WI38 (cell line): ENCODE measurements at regions not wholly inside any gene's neighbourhood (a gene's known extent, or its start where the extent isn't known, plus 50 kb on each side); places are given as distances from the start of the nearest gene placed in this dataset.

Source experiments
- H3K4me3 ChIP-seq: 2 replicates; pipeline ENCODE4 v1.5.1; 2011; ENCODE audit warnings: low read depth, mild to moderate bottlenecking, control low read depth, low read length
- CTCF ChIP-seq: IDR thresholded peaks from 2 replicates; pipeline ENCODE4 v1.5.1; 2012; ENCODE audit warnings: low read depth, mild to moderate bottlenecking, control low read depth, low read length

- TF ChIP-seq CTCF, result no peak
- no peak overlapping the region for H3K4me3 ChIP-seq
These were observed 94.7 kb upstream of the KRR1 start for GRCh38 chr12:75606151-75606550.

DNA sequence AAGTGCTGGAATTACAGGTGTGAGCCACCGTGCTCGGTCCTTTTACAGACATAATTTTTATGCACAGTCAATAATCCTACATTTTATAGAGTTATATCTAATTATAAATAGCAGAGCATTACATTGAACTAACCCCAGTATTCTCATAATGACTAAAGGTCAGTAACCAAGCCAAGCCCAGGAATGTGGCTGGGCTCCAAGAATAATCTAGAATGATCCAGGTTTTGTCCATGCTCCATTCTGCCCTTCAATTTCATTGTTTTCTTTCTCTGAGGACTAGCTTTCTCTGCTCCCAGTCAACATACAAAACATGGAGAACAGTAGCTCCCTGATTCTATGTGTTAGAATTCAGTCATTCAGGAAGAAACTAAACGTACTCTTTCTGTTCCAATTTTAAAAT is 92.1 kb upstream of the KRR1 start:
- TF ChIP-seq CTCF, result no peak
- H3K4me3 ChIP-seq, result no peak overlapping the region

GRCh38 chr12:75602106-75602505 is 90.7 kb upstream of the KRR1 start:
- H3K4me3 ChIP-seq, result no peak overlapping the region
- TF ChIP-seq CTCF, result no peak

DNA sequence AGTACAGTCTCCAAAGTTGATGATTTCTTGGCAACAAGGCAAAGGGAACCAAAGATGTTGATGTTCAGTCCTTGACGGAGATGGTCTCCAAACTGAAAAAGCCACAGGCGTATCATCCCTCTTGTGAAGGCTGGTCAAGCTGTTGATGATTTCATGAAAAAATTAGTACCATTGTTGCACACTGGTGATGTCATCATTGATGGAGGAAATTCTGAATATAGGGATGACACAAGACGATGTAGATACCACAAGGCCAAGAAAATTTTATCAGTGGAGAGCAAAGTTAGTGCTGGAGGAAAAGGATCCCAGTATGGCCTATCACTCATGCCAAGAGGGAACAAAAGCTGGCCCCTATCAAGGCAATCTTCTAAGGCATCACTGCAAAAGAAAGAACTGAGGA is 88.7 kb upstream of the KRR1 start:
- TF ChIP-seq CTCF, result no peak
- no peak overlapping the region for H3K4me3 ChIP-seq

DNA sequence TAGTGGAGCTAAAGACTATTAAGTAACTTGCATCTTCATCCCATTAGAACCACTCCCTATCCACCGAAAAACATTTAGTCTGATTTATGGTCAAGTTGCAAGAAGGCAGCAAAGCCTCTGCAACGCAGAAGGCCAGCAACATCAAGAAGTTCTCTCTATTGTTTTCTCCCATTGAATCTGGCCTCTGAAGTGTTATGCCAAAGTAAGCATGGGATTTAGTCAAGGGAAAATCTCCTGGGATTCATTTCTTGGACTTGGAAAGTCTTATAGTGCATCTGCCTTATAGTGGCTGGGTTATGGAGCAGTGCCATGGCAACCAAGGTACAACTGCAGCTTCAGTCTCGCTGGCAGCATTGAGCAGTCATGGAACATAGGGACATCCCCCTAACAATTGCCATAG is 87.7 kb upstream of the KRR1 start:
- no peak for TF ChIP-seq CTCF
- no peak overlapping the region for H3K4me3 ChIP-seq

DNA sequence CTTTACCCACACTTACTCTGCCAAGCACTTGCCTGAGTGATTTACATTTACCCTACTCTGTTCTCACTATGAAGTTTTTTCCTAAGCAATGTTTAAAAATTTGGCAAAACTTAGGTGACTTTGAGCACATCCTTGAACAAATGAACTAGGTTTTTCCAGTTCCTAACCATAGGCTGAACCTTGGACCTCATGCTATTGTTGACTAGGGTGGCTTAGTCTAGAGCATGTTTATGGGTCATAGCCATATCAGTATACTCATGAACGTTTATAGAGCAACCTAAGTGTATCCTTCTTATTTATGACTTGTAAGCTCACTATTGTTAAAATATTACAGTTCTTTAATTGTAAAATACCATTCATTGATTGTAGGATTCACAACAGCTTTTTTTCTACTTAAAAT is 85.0 kb upstream of the KRR1 start:
- no peak for TF ChIP-seq CTCF
- H3K4me3 ChIP-seq, result no peak overlapping the region

GRCh38 chr12:75592638-75593335 is 81.4 kb upstream of the KRR1 start:
- TF ChIP-seq CTCF, result no peak
- H3K4me3 ChIP-seq, result no peak overlapping the region
